ENCODE measurements at regions not wholly inside any gene's neighbourhood (a gene's known extent, or its start where the extent isn't known, plus 50 kb on each side); places are given as distances from the start of the nearest gene placed in this dataset.

GRCh38 chr2:220455351-220455990 is 828.0 kb downstream of the SLC4A3 start:
- Mint-ChIP-seq H3K4me3 (no peak overlapping the region), H3K27me3 (peaks cover 7% of the 10 kb centered on the region), H3K36me3 (no peaks in the 10 kb centered on the region), H3K4me1 (ENCODE audit: unreplicated experiment) (peaks cover 5% of the 10 kb centered on the region), H3K27ac (no peak overlapping the region), H3K9me3 (no peaks in the 10 kb centered on the region)
- TF ChIP-seq CTCF (conservative IDR thresholded peaks at IDR 0.05): no peak
- no peak for DNase-seq (ENCODE audit: extremely low spot score, unreplicated experiment)

GRCh38 chr2:220458051-220458450 is 830.6 kb downstream of the SLC4A3 start:
- H3K4me3 Mint-ChIP-seq: no peak overlapping the region
- H3K4me1 Mint-ChIP-seq (ENCODE audit: unreplicated experiment): peaks cover 5% of the 10 kb centered on the region
- DNase-seq (ENCODE audit: extremely low spot score, unreplicated experiment): no peak
- H3K9me3 Mint-ChIP-seq: no peaks in the 10 kb centered on the region
- no peak overlapping the region for H3K27ac Mint-ChIP-seq
- H3K36me3 Mint-ChIP-seq: no peaks in the 10 kb centered on the region
- H3K27me3 Mint-ChIP-seq: peaks cover 4% of the 10 kb centered on the region
- TF ChIP-seq CTCF (conservative IDR thresholded peaks at IDR 0.05): no peak

- Mint-ChIP-seq H3K4me1 (ENCODE audit: unreplicated experiment) (peaks cover 5% of the 10 kb centered on the region), H3K36me3 (no peaks in the 10 kb centered on the region), H3K27ac (no peak overlapping the region), H3K27me3 (no peaks in the 10 kb centered on the region), H3K4me3 (no peak overlapping the region), H3K9me3 (peaks cover 4% of the 10 kb centered on the region)
- DNase-seq (ENCODE audit: extremely low spot score, unreplicated experiment): no peak
- peak; percentile 55 for TF ChIP-seq CTCF (conservative IDR thresholded peaks at IDR 0.05)
These were observed 833.0 kb downstream of the SLC4A3 start for GRCh38 chr2:220460257-220460985.

- no peaks in the 10 kb centered on the region for H3K36me3 Mint-ChIP-seq
- no peak for TF ChIP-seq CTCF (conservative IDR thresholded peaks at IDR 0.05)
- no peak overlapping the region for H3K4me3 Mint-ChIP-seq
- H3K27ac Mint-ChIP-seq: no peak overlapping the region
- H3K9me3 Mint-ChIP-seq: peaks cover 4% of the 10 kb centered on the region
- peaks cover 5% of the 10 kb centered on the region for H3K4me1 Mint-ChIP-seq (ENCODE audit: unreplicated experiment)
- no peak for DNase-seq (ENCODE audit: extremely low spot score, unreplicated experiment)
- no peaks in the 10 kb centered on the region for H3K27me3 Mint-ChIP-seq
These were observed 836.4 kb downstream of the SLC4A3 start for GRCh38 chr2:220463876-220464275.

GRCh38 chr2:220465700-220466099 is 838.3 kb downstream of the SLC4A3 start:
- TF ChIP-seq CTCF (conservative IDR thresholded peaks at IDR 0.05): no peak

More at GRCh38 chr2:220465700-220466099, 838.3 kb downstream of the SLC4A3 start:
- DNase-seq (ENCODE audit: extremely low spot score, unreplicated experiment): no peak
- Mint-ChIP-seq H3K9me3 (peaks cover 4% of the 10 kb centered on the region), H3K4me3 (no peak overlapping the region), H3K4me1 (ENCODE audit: unreplicated experiment) (peaks cover 5% of the 10 kb centered on the region), H3K27me3 (no peaks in the 10 kb centered on the region), H3K27ac (no peak overlapping the region), H3K36me3 (no peaks in the 10 kb centered on the region)
